Prostate gland (tissue), 2 donors: ENCODE measurements at regions not wholly inside any gene's neighbourhood (a gene's known extent, or its start where the extent isn't known, plus 50 kb on each side); places are given as distances from the start of the nearest gene placed in this dataset.

Source experiments
- DNase-seq: peaks from one replicate; pipeline ENCODE4 v3.0.0-alpha.2; 2019; ENCODE audit warnings: low spot score
- H3K27ac ChIP-seq, 2 donors: fragments of 200-600 bp; sonication (generic); 2 replicates each; pipeline ENCODE4 v1.5.1; 2017 to 2019
- H3K27me3 ChIP-seq: fragments of 200-600 bp; sonication (generic); replicated peaks from 2 replicates; pipeline ENCODE4 v1.5.1; 2019; ENCODE audit not compliant: insufficient read depth
- H3K36me3 ChIP-seq, 2 donors: fragments of 200-600 bp; sonication (generic); 1 replicate in 1 of 2; 2 replicates in 1 of 2; pipeline versions ENCODE4 v1.5.1 to v1.8.1; 2017 to 2019
- H3K4me1 ChIP-seq: fragments of 200-600 bp; sonication (generic); replicated peaks from 2 replicates; pipeline ENCODE4 v1.5.1; 2019
- H3K4me3 ChIP-seq, 2 donors: fragments of 200-600 bp; sonication (generic); 2 replicates each; pipeline ENCODE4 v1.5.1; 2017 to 2019
- H3K9me3 ChIP-seq: fragments of 200-600 bp; sonication (generic); 2 replicates; pipeline ENCODE4 v1.5.1; 2017
- CTCF ChIP-seq, 4 experiments: fragments of 200-600 bp in 2 of 4; fragments of 450-650 bp in 2 of 4; sonication (generic) in 2 of 4; IDR thresholded peaks; 1 replicate in 3 of 4; 2 replicates in 1 of 4; pipeline ENCODE4 v1.5.1; 2016 to 2019; ENCODE audit warnings: antibody characterized with exemption in 4 of 4, mild to moderate bottlenecking in 2 of 4, moderate library complexity in 2 of 4
- POLR2A ChIP-seq: fragments of 450-650 bp; IDR thresholded peaks from one replicate; pipeline ENCODE4 v1.6.1; 2016; ENCODE audit warnings: antibody characterized with exemption, mild to moderate bottlenecking
- POLR2AphosphoS5 ChIP-seq: sonication (generic); formaldehyde crosslinking; IDR thresholded peaks from one replicate; pipeline ENCODE4 v1.6.1; 2017; ENCODE audit warnings: antibody characterized with exemption
- WGBS: methylation state at CpG from one replicate; pipeline ENCODE4 v1.1.5; 2018; 5-methylcytosine and 5-hydroxymethylcytosine counted together
- intact Hi-C: fragments of 100-400 bp; cut with DNase I; formaldehyde crosslinking; loops from one replicate; pipeline ENCODE4 v1.14.2; 2022

- H3K4me3 ChIP-seq, result peak overlapping the region; percentile 29 to 38
- no peak for TF ChIP-seq POLR2AphosphoS5
- TF ChIP-seq POLR2A, result no peak
- TF ChIP-seq CTCF (IDR thresholded peaks at IDR 0.05), result no peak
- H3K36me3 ChIP-seq, result no peaks in the 10 kb centered on the region
- no peaks in the 10 kb centered on the region for H3K4me1 ChIP-seq
- no peak for DNase-seq
- no peaks in the 10 kb centered on the region for H3K9me3 ChIP-seq
- intact Hi-C loops, result no loop called here
- WGBS, result 81% methylated on average over 4 of the region's 4 CpGs
- peak overlapping the region; percentile 64 to 78 for H3K27ac ChIP-seq
- no peaks in the 10 kb centered on the region for H3K27me3 ChIP-seq
These were observed 50.8 kb upstream of the ASTN2 start for GRCh38 chr9:117465706-117466105.

- H3K9me3 ChIP-seq, result no peaks in the 10 kb centered on the region
- no peaks in the 10 kb centered on the region for H3K27me3 ChIP-seq
- H3K27ac ChIP-seq, result peak overlapping the region; percentile 64 to 78
- WGBS, result 33% methylated on average over 1 of the region's 1 CpG
- H3K4me3 ChIP-seq, result peak overlapping the region; percentile 29 to 38
- H3K36me3 ChIP-seq, result no peaks in the 10 kb centered on the region
- no peaks in the 10 kb centered on the region for H3K4me1 ChIP-seq
- intact Hi-C loops, result no loop called here
- no peak for DNase-seq
- TF ChIP-seq POLR2AphosphoS5 (no peak), CTCF (IDR thresholded peaks at IDR 0.05) (no peak), POLR2A (no peak)
These were observed 50.2 kb upstream of the ASTN2 start for GRCh38 chr9:117464941-117465616.
